GM12878 (cell line): ENCODE measurements at regions not wholly inside any gene's neighbourhood (a gene's known extent, or its start where the extent isn't known, plus 50 kb on each side); places are given as distances from the start of the nearest gene placed in this dataset.

Experiments used
- CTCF ChIP-seq, 3 experiments: IDR thresholded peaks in 2 of 3; conservative IDR thresholded peaks in 1 of 3; 2 replicates each; pipeline ENCODE4 v1.5.1; 2011; ENCODE audit warnings: low read depth in 3 of 3, low read length in 3 of 3, mild to moderate bottlenecking in 3 of 3, control low read depth in 2 of 3, moderate library complexity in 2 of 3, inconsistent platforms in 1 of 3, mixed read lengths in 1 of 3; ENCODE audit not compliant: control insufficient read depth in 2 of 3, insufficient read depth in 1 of 3; ENCODE audit errors: extremely low read depth in 1 of 3
- E4F1 ChIP-seq: fragments of 450-650 bp; IDR thresholded peaks from 2 replicates; pipeline ENCODE4 v1.6.1; 2018; ENCODE audit warnings: borderline replicate concordance, mild to moderate bottlenecking; ENCODE audit not compliant: partially characterized antibody
- EGR1 ChIP-seq, 2 experiments: IDR thresholded peaks; 1 replicate in 1 of 2; 2 replicates in 1 of 2; pipeline ENCODE4 v1.6.1; 2011 to 2012; ENCODE audit warnings: low read depth in 2 of 2, low read length in 2 of 2, borderline replicate concordance in 1 of 2, mild to moderate bottlenecking in 1 of 2, moderate library complexity in 1 of 2
- IKZF2 ChIP-seq, 2 experiments: fragments of 450-650 bp; IDR thresholded peaks; 2 replicates each; pipeline ENCODE4 v1.6.1; 2017; ENCODE audit warnings: mild to moderate bottlenecking in 2 of 2, moderate library complexity in 2 of 2
- RFX5 ChIP-seq: IDR thresholded peaks from 2 replicates; pipeline ENCODE4 v1.6.1; 2011; ENCODE audit warnings: low read depth, low read length, improper control_type of control experiment
- SIX5 ChIP-seq: IDR thresholded peaks from 2 replicates; pipeline ENCODE4 v1.6.1; 2011; ENCODE audit warnings: mild to moderate bottlenecking, low read depth, low read length, moderate library complexity; ENCODE audit not compliant: severe bottlenecking
- SREBF1 ChIP-seq: IDR thresholded peaks from 2 replicates; pipeline ENCODE4 v1.6.1; 2012; ENCODE audit warnings: mild to moderate bottlenecking, low read length
- TCF3 ChIP-seq: IDR thresholded peaks from 2 replicates; pipeline ENCODE4 v1.6.1; 2012; ENCODE audit warnings: low read depth, mild to moderate bottlenecking, low read length, borderline replicate concordance; ENCODE audit not compliant: insufficient read depth
- USF2 ChIP-seq: IDR thresholded peaks from 2 replicates; pipeline ENCODE4 v1.6.1; 2011; ENCODE audit warnings: low read depth, low read length, improper control_type of control experiment, borderline replicate concordance
- ZBTB4 ChIP-seq: fragments of 450-650 bp; formaldehyde crosslinking; IDR thresholded peaks from 2 replicates; pipeline ENCODE4 v1.4.0; 2022; ENCODE audit warnings: mild to moderate bottlenecking, moderate library complexity
- ZNF687 ChIP-seq: fragments of 450-650 bp; IDR thresholded peaks from 2 replicates; pipeline ENCODE4 v1.6.1; 2017; ENCODE audit warnings: mild to moderate bottlenecking, moderate library complexity

DNA sequence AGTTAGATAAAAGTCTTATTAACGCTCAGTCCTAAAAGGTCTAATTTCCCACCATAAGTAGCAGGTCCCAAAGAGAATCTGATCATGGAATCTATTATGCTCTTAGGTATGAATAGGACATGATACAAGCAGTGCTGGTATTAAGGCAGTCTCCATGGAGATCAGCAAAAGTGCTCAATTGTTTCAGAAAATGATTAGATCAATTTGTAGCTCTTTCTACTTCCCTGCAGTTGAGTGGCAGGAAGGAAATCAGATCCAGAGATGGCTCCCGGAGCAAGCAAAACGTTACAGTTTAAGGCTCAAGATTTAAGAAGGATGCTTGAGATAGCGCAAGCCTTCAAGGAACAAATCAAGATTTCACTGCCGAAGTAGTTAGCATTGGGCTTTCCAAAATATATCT, 205.7 kb downstream of the DRD1 start (continued):
- no peak for TF ChIP-seq E4F1
- TF ChIP-seq ZBTB4 (CRISPR knock-in tag), result no peak
- no peak for TF ChIP-seq RFX5
- no peak for TF ChIP-seq ZNF687
- TF ChIP-seq IKZF2 (IDR thresholded peaks at IDR 0.05), result no peak
- TF ChIP-seq EGR1 (IDR thresholded peaks at IDR 0.05; ENCODE audit: borderline replicate concordance in 1 of 2, low read depth in 2 of 2, low read length in 2 of 2), result no peak
- no peak for TF ChIP-seq SREBF1
- no peak for TF ChIP-seq CTCF (IDR thresholded peaks at IDR 0.05 in 2 of 3, conservative IDR thresholded peaks at IDR 0.05 in 1 of 3; ENCODE audit: control insufficient read depth in 2 of 3, extremely low read depth in 1 of 3, insufficient read depth in 1 of 3, low read depth in 3 of 3, low read length in 3 of 3)
- no peak for TF ChIP-seq TCF3
- no peak for TF ChIP-seq USF2
- no peak for TF ChIP-seq SIX5
